Cardiac septum (tissue), 1 donor: ENCODE measurements at regions not wholly inside any gene's neighbourhood (a gene's known extent, or its start where the extent isn't known, plus 50 kb on each side); places are given as distances from the start of the nearest gene placed in this dataset.
"Not testable (repeated sequence)": the region's sequence is repeated elsewhere in the genome, so short reads cannot be mapped to it uniquely, and the experiment has no call there.

Experiments
- DNase-seq: peaks from one replicate; pipeline ENCODE4 v3.0.0-alpha.2; 2020; ENCODE audit warnings: low spot score
- intact Hi-C: fragments of 100-400 bp; cut with DNase I; formaldehyde crosslinking; loops from one replicate; pipeline ENCODE4 v1.14.0; 2022
- donor health status: DM: no; HTN: no; CAD: no.

DNA sequence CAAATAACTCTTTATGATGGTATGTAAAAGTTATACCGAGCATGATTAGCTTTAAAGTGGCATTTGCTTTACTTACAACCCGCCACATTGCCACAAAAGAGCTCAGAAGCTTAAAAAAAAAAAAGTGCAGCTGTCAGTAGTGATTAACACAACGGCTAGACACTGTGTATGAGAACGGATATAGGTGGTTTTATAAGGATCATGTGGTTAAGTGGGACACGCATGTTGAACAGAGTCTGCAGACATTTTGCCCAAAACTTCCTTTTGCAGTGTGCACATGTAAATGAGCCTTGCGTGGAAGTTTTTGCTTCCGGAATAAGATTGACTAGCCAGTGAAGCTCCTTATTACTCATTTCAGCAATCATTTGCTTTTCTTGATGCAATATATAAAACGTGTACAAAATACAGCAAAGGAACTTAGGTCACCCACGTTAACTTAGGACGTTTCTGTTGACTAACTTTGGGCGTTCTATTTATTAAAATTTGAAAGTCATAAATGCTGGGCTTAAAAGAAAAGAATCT lies 58.7 kb upstream of the RGS1 start:
- no peak for DNase-seq
- intact Hi-C loops = no loop called here

DNA sequence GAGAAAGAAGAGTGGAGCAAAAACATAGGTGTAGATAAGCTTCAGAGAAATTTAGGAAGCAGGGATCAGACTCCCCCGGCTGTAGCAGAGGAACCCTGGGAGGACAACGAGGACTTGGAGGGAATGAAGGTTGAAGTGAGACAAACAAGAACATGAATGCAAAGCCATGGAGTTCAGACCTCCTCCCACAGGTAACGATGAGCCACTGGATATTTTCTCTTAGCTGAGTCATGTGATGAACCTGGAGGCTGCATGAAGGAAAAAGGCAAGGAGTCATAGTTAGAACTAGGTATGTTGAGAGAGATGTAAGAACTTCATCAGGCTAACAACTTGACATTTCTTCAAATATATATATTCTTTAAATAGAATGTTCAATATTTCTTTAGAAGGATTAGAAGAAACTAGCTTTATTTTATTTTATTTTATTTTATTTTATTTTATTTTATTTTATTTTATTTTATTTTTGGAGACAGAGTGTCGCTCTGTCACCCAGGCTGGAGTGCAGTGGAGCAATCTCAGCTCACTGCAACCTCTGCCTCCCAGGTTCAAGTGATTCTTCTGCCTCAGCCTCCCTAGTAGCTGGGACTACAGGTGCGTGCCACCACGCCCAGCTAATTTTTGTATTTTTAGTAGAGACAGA lies 57.7 kb upstream of the RGS1 start:
- intact Hi-C loops, DNase-seq: not testable (repeated sequence)

DNA sequence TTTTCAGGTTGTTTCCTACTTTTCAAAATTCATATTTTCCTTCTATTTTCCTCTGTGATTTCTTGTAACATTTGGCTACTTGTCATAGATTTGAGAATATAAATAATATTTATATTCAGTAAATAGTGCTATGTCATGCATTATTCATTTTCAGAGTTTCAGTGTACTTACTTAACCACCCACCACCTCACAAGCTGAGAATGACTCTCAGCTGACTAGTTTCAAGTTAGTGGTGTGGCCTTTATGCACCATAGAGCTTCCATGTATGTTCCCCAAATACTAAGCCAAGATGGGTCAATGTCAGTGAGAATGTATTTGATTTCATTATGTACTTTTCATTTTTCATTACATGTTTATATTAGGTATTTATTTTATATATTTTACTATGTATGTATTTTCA lies 56.9 kb upstream of the RGS1 start:
- intact Hi-C loops = no loop called here
- DNase-seq = no peak

DNA sequence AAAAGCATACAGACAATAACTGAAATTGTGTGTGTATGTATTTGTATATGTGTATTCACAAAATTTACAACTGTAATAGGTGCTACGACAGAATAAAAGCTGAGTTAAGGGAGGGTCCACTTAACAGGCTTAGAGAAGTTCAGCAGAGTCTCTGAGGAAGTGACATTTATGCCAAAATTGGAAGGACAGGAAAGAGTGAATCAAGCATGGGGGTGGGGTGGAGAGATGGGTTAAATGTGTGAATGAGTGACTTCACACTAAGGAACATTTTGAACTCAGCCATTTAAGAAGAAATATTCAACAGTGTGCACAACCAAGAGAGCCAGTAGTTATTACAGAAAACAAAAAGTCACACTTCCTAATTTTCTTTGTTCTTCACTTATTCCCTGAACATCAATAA lies 53.8 kb upstream of the RGS1 start:
- intact Hi-C loops = no loop called here
- no peak for DNase-seq

DNA sequence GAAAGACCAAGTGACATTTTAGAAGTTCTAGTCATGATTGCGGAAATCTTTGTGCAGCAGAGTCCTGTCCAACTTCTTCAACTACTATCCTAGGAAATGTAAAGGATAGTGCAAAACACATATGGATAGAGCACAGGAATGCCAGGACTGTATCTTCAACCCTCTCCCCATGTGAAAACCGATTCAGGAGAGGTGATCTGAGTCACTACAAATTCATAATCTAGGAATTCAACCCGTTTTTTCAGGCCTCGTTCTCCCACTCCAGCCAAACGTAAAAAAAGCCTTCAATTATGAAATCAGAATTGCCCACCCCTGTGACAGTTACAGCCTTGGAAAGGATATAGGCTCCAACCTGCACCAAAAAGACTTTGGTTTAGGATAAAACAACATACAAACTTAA lies 52.9 kb upstream of the RGS1 start:
- intact Hi-C loops = no loop called here

DNA sequence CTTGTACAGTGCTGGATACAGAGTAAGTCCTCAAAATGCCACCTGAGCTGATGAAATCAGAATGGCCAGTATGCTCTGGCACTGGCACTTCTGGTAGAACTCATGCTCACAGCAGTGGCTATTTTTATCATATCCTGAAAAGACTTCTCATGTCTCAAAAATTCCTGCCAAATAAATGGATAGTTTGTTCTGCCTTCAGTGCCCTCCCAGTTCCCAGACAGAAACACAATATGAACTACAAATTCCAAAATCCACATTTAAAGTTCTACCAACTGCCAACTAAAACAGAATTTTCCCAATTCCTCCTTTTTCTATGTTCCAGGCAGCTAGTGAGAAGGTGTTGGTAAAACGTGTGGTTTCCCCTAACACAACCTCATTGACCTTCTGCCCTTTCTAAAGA lies 51.4 kb upstream of the RGS1 start:
- DNase-seq = no peak
- intact Hi-C loops = no loop called here

More for the DNA sequence above, 52.9 kb upstream of the RGS1 start:
- no peak for DNase-seq
